Nephron (organoid): ENCODE measurements at regions not wholly inside any gene's neighbourhood (a gene's known extent, or its start where the extent isn't known, plus 50 kb on each side); places are given as distances from the start of the nearest gene placed in this dataset.

ENCODE experiments used
- H3K27ac Mint-ChIP-seq, 3 experiments: 2 replicates each; pipeline ENCODE4 v1.8.0; 2020; ENCODE audit warnings: mixed read lengths in 3 of 3, mild to moderate bottlenecking in 2 of 3, moderate library complexity in 1 of 3
- H3K27me3 Mint-ChIP-seq: 2 replicates; pipeline ENCODE4 v1.8.0; 2021; ENCODE audit warnings: low read depth, mild to moderate bottlenecking, moderate library complexity, mixed read lengths
- H3K36me3 Mint-ChIP-seq: 2 replicates; pipeline ENCODE4 v1.8.0; 2020; ENCODE audit warnings: low read depth, mixed read lengths
- H3K4me1 Mint-ChIP-seq: 2 replicates; pipeline ENCODE4 v1.8.0; 2020; ENCODE audit warnings: mixed read lengths
- H3K4me3 Mint-ChIP-seq, 3 experiments: 2 replicates each; pipeline ENCODE4 v1.8.0; 2020; ENCODE audit warnings: mild to moderate bottlenecking in 3 of 3, mixed read lengths in 3 of 3, moderate library complexity in 2 of 3
- H3K9me3 Mint-ChIP-seq: 2 replicates; pipeline ENCODE4 v1.8.0; 2020; ENCODE audit warnings: mixed read lengths
- CTCF ChIP-seq, 3 experiments: fragments of 200-600 bp; sonication (generic); IDR thresholded peaks; one replicate each; pipeline ENCODE4 v1.5.0; 2021; ENCODE audit warnings: antibody characterized with exemption in 3 of 3; ENCODE audit not compliant: unreplicated experiment in 3 of 3

- no peaks in the 10 kb centered on the region for H3K9me3 Mint-ChIP-seq
Measured at GRCh38 chr13:97122381-97122996, 99.6 kb upstream of the MBNL2 start.

GRCh38 chr13:97124206-97124605 is 97.9 kb upstream of the MBNL2 start:
- H3K9me3 Mint-ChIP-seq, result no peaks in the 10 kb centered on the region
- H3K27ac Mint-ChIP-seq, result peak overlapping the region; percentile 45 to 94 (median 78)
- H3K27me3 Mint-ChIP-seq, result peaks cover 4% of the 10 kb centered on the region
- H3K4me3 Mint-ChIP-seq, result no peak overlapping the region
- no peaks in the 10 kb centered on the region for H3K36me3 Mint-ChIP-seq
- peaks cover 48% of the 10 kb centered on the region for H3K4me1 Mint-ChIP-seq
- no peak for TF ChIP-seq CTCF (IDR thresholded peaks at IDR 0.05; ENCODE audit: unreplicated experiment in 3 of 3)

More at GRCh38 chr13:97122381-97122996, 99.6 kb upstream of the MBNL2 start:
- Mint-ChIP-seq H3K27me3 (peaks cover 4% of the 10 kb centered on the region), H3K27ac (peak overlapping the region in 1 of 3 experiments; percentile 14), H3K36me3 (no peaks in the 10 kb centered on the region), H3K4me3 (no peak overlapping the region), H3K4me1 (peaks cover 61% of the 10 kb centered on the region)
- no peak for TF ChIP-seq CTCF (IDR thresholded peaks at IDR 0.05; ENCODE audit: unreplicated experiment in 3 of 3)

- Mint-ChIP-seq H3K4me3 (peak overlapping the region in 2 of 3 experiments; percentile 18 to 31), H3K27me3 (no peaks in the 10 kb centered on the region), H3K4me1 (peaks cover 40% of the 10 kb centered on the region), H3K36me3 (no peaks in the 10 kb centered on the region), H3K27ac (peak overlapping the region; percentile 45 to 94 (median 78)), H3K9me3 (no peaks in the 10 kb centered on the region)
- TF ChIP-seq CTCF (IDR thresholded peaks at IDR 0.05; ENCODE audit: unreplicated experiment in 3 of 3), result peak in 1 of 3 experiments; percentile 10
Measured at GRCh38 chr13:97124915-97125809, 97.0 kb upstream of the MBNL2 start.

GRCh38 chr13:97125810-97126738 is 96.1 kb upstream of the MBNL2 start:
- Mint-ChIP-seq H3K27me3 (no peaks in the 10 kb centered on the region), H3K9me3 (no peaks in the 10 kb centered on the region), H3K36me3 (no peaks in the 10 kb centered on the region), H3K27ac (peak overlapping the region; percentile 45 to 78 (median 59)), H3K4me1 (peaks cover 40% of the 10 kb centered on the region), H3K4me3 (peak overlapping the region in 1 of 3 experiments; percentile 14)
- TF ChIP-seq CTCF (IDR thresholded peaks at IDR 0.05; ENCODE audit: unreplicated experiment in 3 of 3), result peak in 1 of 3 experiments; percentile 8

- Mint-ChIP-seq H3K4me3 (no peak overlapping the region), H3K9me3 (no peaks in the 10 kb centered on the region), H3K27me3 (no peaks in the 10 kb centered on the region), H3K27ac (no peak overlapping the region), H3K36me3 (no peaks in the 10 kb centered on the region), H3K4me1 (peaks cover 29% of the 10 kb centered on the region)
- no peak for TF ChIP-seq CTCF (IDR thresholded peaks at IDR 0.05; ENCODE audit: unreplicated experiment in 3 of 3)
Measured at GRCh38 chr13:97127842-97128241, 94.3 kb upstream of the MBNL2 start.
